SKM-1 treated with dmso at 0.1 percent for 144 hours (cell line): ENCODE measurements at regions not wholly inside any gene's neighbourhood (a gene's known extent, or its start where the extent isn't known, plus 50 kb on each side); places are given as distances from the start of the nearest gene placed in this dataset.

Source experiments
- DNase-seq: peaks from one replicate; lab custom pipeline; 2025; ENCODE audit not compliant: unreplicated experiment; lab: John Stamatoyannopoulos, UW

- no peak for DNase-seq
These were observed 1290.9 kb downstream of the BRD1 start for GRCh38 chr22:48536541-48537342.

- no peak for DNase-seq
These were observed 1291.7 kb downstream of the BRD1 start for GRCh38 chr22:48535868-48536540.

- DNase-seq, result no peak
These were observed 1293.2 kb downstream of the BRD1 start for GRCh38 chr22:48534395-48534958.

- DNase-seq, result no peak
These were observed 1294.7 kb downstream of the BRD1 start for GRCh38 chr22:48532986-48533385.

GRCh38 chr22:48531761-48532435 lies 1295.8 kb downstream of the BRD1 start:
- DNase-seq, result no peak

- DNase-seq, result no peak
These were observed 1296.6 kb downstream of the BRD1 start for GRCh38 chr22:48531108-48531507.

GRCh38 chr22:48530666-48531065 lies 1297.0 kb downstream of the BRD1 start:
- DNase-seq, result no peak

- no peak for DNase-seq
These were observed 1299.3 kb downstream of the BRD1 start for GRCh38 chr22:48528221-48528915.

- DNase-seq, result no peak
These were observed 1303.9 kb downstream of the BRD1 start for GRCh38 chr22:48523761-48524160.

GRCh38 chr22:48523091-48523490 lies 1304.6 kb downstream of the BRD1 start:
- no peak for DNase-seq

- no peak for DNase-seq
These were observed 1305.4 kb downstream of the BRD1 start for GRCh38 chr22:48522271-48522670.

GRCh38 chr22:48520884-48521588 lies 1306.6 kb downstream of the BRD1 start:
- DNase-seq, result no peak

GRCh38 chr22:48520207-48520606 lies 1307.5 kb downstream of the BRD1 start:
- no peak for DNase-seq

- no peak for DNase-seq
These were observed 1310.3 kb downstream of the BRD1 start for GRCh38 chr22:48517039-48518030.

- no peak for DNase-seq
These were observed 1311.1 kb downstream of the BRD1 start for GRCh38 chr22:48516571-48516970.

- DNase-seq, result no peak
These were observed 1312.0 kb downstream of the BRD1 start for GRCh38 chr22:48515571-48516200.

- DNase-seq, result no peak
These were observed 1313.7 kb downstream of the BRD1 start for GRCh38 chr22:48513929-48514328.

- DNase-seq, result no peak
These were observed 1314.2 kb downstream of the BRD1 start for GRCh38 chr22:48513446-48513845.
